NCI-H2081 treated with DMSO at 0.1 percent for 48 hours (cell line): ENCODE measurements at regions not wholly inside any gene's neighbourhood (a gene's known extent, or its start where the extent isn't known, plus 50 kb on each side); places are given as distances from the start of the nearest gene placed in this dataset.

Source experiments
- DNase-seq: peaks from one replicate; lab custom pipeline; 2025; lab: John Stamatoyannopoulos, UW

GRCh38 chr2:236718207-236718992, 148.8 kb downstream of the ACKR3 start:
- DNase-seq: no peak

- no peak for DNase-seq
Measured at GRCh38 chr2:236719192-236719635, 149.6 kb downstream of the ACKR3 start.

GRCh38 chr2:236720974-236721540, 151.4 kb downstream of the ACKR3 start:
- DNase-seq: no peak

GRCh38 chr2:236724200-236724599, 154.6 kb downstream of the ACKR3 start:
- DNase-seq: no peak

GRCh38 chr2:236726701-236727450, 157.3 kb downstream of the ACKR3 start:
- no peak for DNase-seq

GRCh38 chr2:236728916-236729670, 159.5 kb downstream of the ACKR3 start:
- DNase-seq: no peak

- DNase-seq: no peak
Measured at GRCh38 chr2:236730393-236730792, 160.8 kb downstream of the ACKR3 start.

- no peak for DNase-seq
Measured at GRCh38 chr2:236731767-236732580, 162.3 kb downstream of the ACKR3 start.

GRCh38 chr2:236733156-236733555, 163.5 kb downstream of the ACKR3 start:
- no peak for DNase-seq

- DNase-seq: no peak
Measured at GRCh38 chr2:236735825-236736238, 166.2 kb downstream of the ACKR3 start.

- no peak for DNase-seq
Measured at GRCh38 chr2:236738030-236738429, 168.4 kb downstream of the ACKR3 start.

- no peak for DNase-seq
Measured at GRCh38 chr2:236738896-236739295, 169.3 kb downstream of the ACKR3 start.

- DNase-seq: no peak
Measured at GRCh38 chr2:236739663-236740062, 170.0 kb downstream of the ACKR3 start.

- DNase-seq: no peak
Measured at GRCh38 chr2:236740506-236740905, 170.9 kb downstream of the ACKR3 start.

GRCh38 chr2:236743039-236743920, 173.7 kb downstream of the ACKR3 start:
- DNase-seq: no peak

- no peak for DNase-seq
Measured at GRCh38 chr2:236743921-236744280, 174.3 kb downstream of the ACKR3 start.

GRCh38 chr2:236744281-236744705, 174.7 kb downstream of the ACKR3 start:
- no peak for DNase-seq

GRCh38 chr2:236744716-236745115, 175.1 kb downstream of the ACKR3 start:
- DNase-seq: no peak

- no peak for DNase-seq
Measured at GRCh38 chr2:236745420-236746210, 176.0 kb downstream of the ACKR3 start.

- DNase-seq: no peak
Measured at GRCh38 chr2:236746833-236747232, 177.2 kb downstream of the ACKR3 start.
